NT2/D1 (cell line): ENCODE measurements at regions not wholly inside any gene's neighbourhood (a gene's known extent, or its start where the extent isn't known, plus 50 kb on each side); places are given as distances from the start of the nearest gene placed in this dataset.

Experiments
- DNase-seq: peaks from one replicate; pipeline ENCODE4 v3.0.0-alpha.2; 2011; ENCODE audit warnings: low read depth, low spot score
- H3K27me3 ChIP-seq: 2 replicates; pipeline ENCODE4 v1.6.0; 2011; ENCODE audit warnings: mild to moderate bottlenecking; ENCODE audit not compliant: insufficient read length, insufficient read depth
- H3K36me3 ChIP-seq: 2 replicates; pipeline ENCODE4 v1.6.1; 2011; ENCODE audit warnings: mild to moderate bottlenecking, low read length, mixed read lengths; ENCODE audit not compliant: insufficient read depth, insufficient read length
- H3K4me1 ChIP-seq: 2 replicates; pipeline ENCODE4 v1.5.1; 2011; ENCODE audit not compliant: insufficient read depth, insufficient read length
- H3K4me3 ChIP-seq: 2 replicates; pipeline ENCODE4 v1.5.1; 2011; ENCODE audit warnings: low read depth; ENCODE audit not compliant: insufficient read length
- H3K9ac ChIP-seq: 2 replicates; pipeline ENCODE4 v1.6.0; 2011; ENCODE audit warnings: low read depth; ENCODE audit not compliant: insufficient read length
- H3K9me3 ChIP-seq: 2 replicates; pipeline ENCODE4 v1.5.1; 2011; ENCODE audit warnings: mild to moderate bottlenecking, low read length; ENCODE audit not compliant: insufficient read depth
- SUZ12 ChIP-seq: IDR thresholded peaks from 2 replicates; pipeline ENCODE4 v1.6.1; 2011; ENCODE audit not compliant: insufficient read length, insufficient read depth; ENCODE audit errors: extremely low read depth
- YY1 ChIP-seq: IDR thresholded peaks from 2 replicates; pipeline ENCODE4 v1.6.1; 2011; ENCODE audit not compliant: insufficient read length, insufficient read depth
- ZNF274 ChIP-seq: IDR thresholded peaks from 2 replicates; pipeline ENCODE4 v1.6.1; 2011; ENCODE audit warnings: mild to moderate bottlenecking, low read depth, low read length

DNA sequence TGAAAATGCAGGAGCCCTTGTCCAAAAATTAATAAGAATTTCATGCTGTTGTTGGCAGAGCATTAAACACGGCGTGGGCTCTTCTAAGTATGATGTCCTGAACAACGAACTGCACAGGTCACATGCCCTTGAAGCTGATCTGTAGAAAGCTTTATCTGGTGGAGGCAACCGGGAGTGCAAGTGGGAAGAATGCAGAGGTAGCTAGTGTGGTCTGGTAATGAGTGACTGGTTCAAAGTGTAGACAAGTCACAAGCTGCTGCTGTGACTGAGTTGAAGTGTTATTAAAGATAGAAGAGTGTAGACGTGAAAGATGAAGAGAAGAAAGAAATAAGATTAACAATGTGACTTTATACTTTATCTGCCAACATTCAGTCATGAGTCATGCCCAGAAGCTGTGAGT is 361.9 kb downstream of the TTLL7 start:
- Histone ChIP-seq H3K27me3 (no peaks in the 10 kb centered on the region), H3K4me1 (no peaks in the 10 kb centered on the region)

GRCh38 chr1:83632906-83633305 is 366.0 kb downstream of the TTLL7 start:
- H3K36me3 ChIP-seq = no peaks in the 10 kb centered on the region
- TF ChIP-seq SUZ12 (no peak), YY1 (no peak), ZNF274 (no peak)

More for the DNA sequence above, 361.9 kb downstream of the TTLL7 start:
- H3K4me3 ChIP-seq = no peak overlapping the region
- no peaks in the 10 kb centered on the region for H3K36me3 ChIP-seq
- H3K9me3 ChIP-seq = no peaks in the 10 kb centered on the region
- no peak overlapping the region for H3K9ac ChIP-seq
- DNase-seq = no peak
- TF ChIP-seq SUZ12 = no peak
- no peak for TF ChIP-seq YY1
- no peak for TF ChIP-seq ZNF274

DNA sequence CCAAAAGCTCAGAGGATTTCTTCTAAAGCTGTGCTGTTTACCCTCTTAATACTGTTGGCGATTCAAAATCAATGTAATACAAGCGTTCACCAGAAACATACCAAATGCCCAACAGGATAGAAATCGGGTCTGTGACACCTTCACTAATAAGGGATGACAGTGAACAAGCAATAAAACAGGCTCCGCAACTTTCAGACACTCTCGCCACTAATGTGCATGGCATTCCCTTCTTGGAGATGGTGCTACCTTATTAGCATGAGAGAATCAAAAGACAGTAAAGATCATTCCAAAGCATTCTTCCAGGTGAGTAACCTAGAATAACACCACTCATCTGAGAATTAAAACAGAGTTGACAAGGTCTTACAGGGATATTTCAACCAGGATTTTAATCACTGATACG is 367.1 kb downstream of the TTLL7 start:
- no peak overlapping the region for H3K4me3 ChIP-seq
- no peaks in the 10 kb centered on the region for H3K9me3 ChIP-seq
- no peaks in the 10 kb centered on the region for H3K27me3 ChIP-seq
- H3K9ac ChIP-seq = no peak overlapping the region
- H3K36me3 ChIP-seq = no peaks in the 10 kb centered on the region
- no peak for DNase-seq
- H3K4me1 ChIP-seq = no peaks in the 10 kb centered on the region
- no peak for TF ChIP-seq YY1
- no peak for TF ChIP-seq ZNF274
- no peak for TF ChIP-seq SUZ12

More at GRCh38 chr1:83632906-83633305, 366.0 kb downstream of the TTLL7 start:
- DNase-seq = no peak
- Histone ChIP-seq H3K4me1 (no peaks in the 10 kb centered on the region), H3K4me3 (no peak overlapping the region), H3K9ac (no peak overlapping the region), H3K27me3 (no peaks in the 10 kb centered on the region), H3K9me3 (no peaks in the 10 kb centered on the region)

GRCh38 chr1:83627045-83627444 is 371.9 kb downstream of the TTLL7 start:
- no peak for TF ChIP-seq SUZ12
- no peak for TF ChIP-seq ZNF274
- TF ChIP-seq YY1 = no peak

GRCh38 chr1:83626603-83627002 is 372.3 kb downstream of the TTLL7 start:
- no peaks in the 10 kb centered on the region for H3K4me1 ChIP-seq
- H3K9me3 ChIP-seq = no peaks in the 10 kb centered on the region
- no peaks in the 10 kb centered on the region for H3K36me3 ChIP-seq
- DNase-seq = no peak
- H3K9ac ChIP-seq = no peak overlapping the region
- H3K4me3 ChIP-seq = no peak overlapping the region
- no peak for TF ChIP-seq YY1
- TF ChIP-seq ZNF274 = no peak
- TF ChIP-seq SUZ12 = no peak
- no peaks in the 10 kb centered on the region for H3K27me3 ChIP-seq

More at GRCh38 chr1:83627045-83627444, 371.9 kb downstream of the TTLL7 start:
- DNase-seq = no peak
- no peaks in the 10 kb centered on the region for H3K27me3 ChIP-seq
- no peak overlapping the region for H3K9ac ChIP-seq
- no peak overlapping the region for H3K4me3 ChIP-seq
- no peaks in the 10 kb centered on the region for H3K9me3 ChIP-seq
- H3K4me1 ChIP-seq = no peaks in the 10 kb centered on the region
- no peaks in the 10 kb centered on the region for H3K36me3 ChIP-seq

- Histone ChIP-seq H3K4me1 (no peaks in the 10 kb centered on the region), H3K36me3 (no peaks in the 10 kb centered on the region), H3K4me3 (no peak overlapping the region), H3K27me3 (no peaks in the 10 kb centered on the region), H3K9ac (no peak overlapping the region), H3K9me3 (no peaks in the 10 kb centered on the region)
- TF ChIP-seq ZNF274 (no peak), SUZ12 (no peak), YY1 (no peak)
- no peak for DNase-seq
Observed at GRCh38 chr1:83625646-83626045, 373.3 kb downstream of the TTLL7 start.

DNA sequence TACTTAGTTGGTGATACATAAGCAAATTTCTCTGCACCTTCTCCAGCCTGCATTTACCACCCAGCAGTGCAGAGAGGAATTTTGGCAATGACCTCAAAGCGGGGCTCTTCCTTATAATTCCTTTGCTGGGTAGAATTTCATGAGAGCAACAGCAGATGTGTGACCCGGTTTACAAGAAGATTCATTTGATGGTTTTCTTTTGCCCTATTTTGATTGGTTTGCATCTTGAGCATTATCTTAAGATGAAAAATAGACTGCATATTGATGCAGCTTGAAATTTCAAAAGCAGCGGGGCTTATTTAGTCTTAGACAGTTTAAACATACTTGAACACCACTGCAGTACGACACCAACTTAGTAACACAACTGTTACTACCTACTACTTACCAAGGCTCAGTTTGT is 378.9 kb downstream of the TTLL7 start:
- no peaks in the 10 kb centered on the region for H3K27me3 ChIP-seq
- DNase-seq = no peak
- no peaks in the 10 kb centered on the region for H3K4me1 ChIP-seq
- no peak for TF ChIP-seq SUZ12
- TF ChIP-seq YY1 = no peak
- TF ChIP-seq ZNF274 = no peak
- H3K9me3 ChIP-seq = no peaks in the 10 kb centered on the region; the same call in 1 of the 2 replicates
- no peaks in the 10 kb centered on the region for H3K36me3 ChIP-seq
- no peak overlapping the region for H3K4me3 ChIP-seq
- H3K9ac ChIP-seq = no peak overlapping the region
